Stimulated activated CD4-positive, alpha-beta T cell treated with anti-CD3 and anti-CD28 coated beads, TNF-alpha, amount 100 ng/mL, for 48 hours (primary cell): ENCODE measurements at regions not wholly inside any gene's neighbourhood (a gene's known extent, or its start where the extent isn't known, plus 50 kb on each side); places are given as distances from the start of the nearest gene placed in this dataset.
A peak's percentile ranks its signal among the peaks of the same experiment; 100 is the strongest.

Source experiments
- DNase-seq, 3 donors: peaks; one replicate each; pipeline ENCODE4 v3.0.0-alpha.2; 2020; ENCODE audit warnings: low read depth in 3 of 3

DNA sequence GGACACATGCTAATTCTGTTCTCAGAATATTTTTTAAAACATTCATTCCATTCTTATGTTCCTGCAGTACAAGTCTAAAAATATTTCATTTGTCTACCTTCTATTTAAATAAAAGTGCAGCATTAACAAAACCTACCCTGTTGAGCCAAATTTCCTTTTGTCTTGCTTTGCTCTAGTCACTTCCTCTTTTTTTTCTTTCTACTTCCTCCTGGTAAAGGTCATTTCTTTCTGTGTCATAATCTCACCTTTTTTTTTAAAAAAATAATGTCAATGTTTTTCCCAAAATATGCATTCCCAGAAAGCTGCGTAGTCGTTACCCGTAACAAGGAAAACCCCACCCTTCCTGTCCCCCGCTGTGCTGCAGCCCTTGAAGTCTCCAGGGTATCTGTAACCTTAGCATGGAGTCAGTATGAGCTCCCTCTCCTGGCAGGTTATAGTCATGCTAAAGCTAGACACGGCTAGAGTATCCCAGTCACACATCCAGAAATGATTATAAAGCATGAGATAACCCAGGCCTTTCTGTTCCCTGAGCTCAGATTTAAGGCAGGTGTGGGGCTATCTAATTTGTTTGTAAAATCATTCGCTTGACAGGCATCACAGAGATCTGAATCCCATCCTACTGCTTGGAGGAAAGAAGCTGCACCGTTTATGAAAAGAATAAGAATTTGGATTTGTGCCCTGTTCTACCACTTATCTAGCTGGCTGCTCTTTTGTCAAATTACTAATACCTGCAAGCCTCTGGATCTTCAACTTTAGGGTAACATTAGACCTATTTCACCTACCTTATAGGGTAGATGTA, 51.1 kb upstream of the EED start:
- DNase-seq: peak; percentile 32 to 65 (median 53)

DNA sequence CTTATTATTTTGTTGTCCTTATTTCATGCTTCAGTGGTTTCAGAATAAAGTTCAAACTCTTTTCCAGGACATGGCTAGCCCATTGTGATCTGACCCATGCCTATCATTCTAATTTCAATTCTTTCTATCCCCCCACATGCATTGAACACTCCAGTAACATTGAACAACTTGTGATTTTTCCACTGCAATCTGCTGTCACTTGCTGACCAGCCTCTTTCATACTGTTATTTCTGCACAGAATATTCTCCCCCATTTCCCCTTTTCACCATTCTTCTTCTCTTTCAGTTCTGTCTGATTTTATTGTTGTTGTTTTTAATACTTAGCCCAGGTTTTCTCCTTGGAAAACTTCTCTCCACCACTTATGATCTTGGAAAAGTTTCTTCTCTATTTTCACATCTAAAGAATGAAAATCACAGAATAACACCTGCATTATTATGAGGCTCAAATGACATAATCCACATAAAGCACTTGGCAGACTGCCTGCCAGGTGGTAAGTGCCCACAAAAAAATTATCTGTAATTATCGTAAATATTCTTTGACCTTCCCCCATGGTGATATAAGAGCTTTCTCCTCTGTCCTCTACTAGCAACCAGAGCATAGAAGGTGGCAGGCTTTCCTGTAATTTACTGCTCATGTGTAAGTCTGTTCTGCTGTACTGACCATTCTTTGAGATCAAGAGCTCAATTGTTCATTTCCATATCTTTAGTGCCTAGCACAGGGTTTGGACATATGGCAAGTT, 51.9 kb upstream of the EED start:
- DNase-seq: no peak

DNA sequence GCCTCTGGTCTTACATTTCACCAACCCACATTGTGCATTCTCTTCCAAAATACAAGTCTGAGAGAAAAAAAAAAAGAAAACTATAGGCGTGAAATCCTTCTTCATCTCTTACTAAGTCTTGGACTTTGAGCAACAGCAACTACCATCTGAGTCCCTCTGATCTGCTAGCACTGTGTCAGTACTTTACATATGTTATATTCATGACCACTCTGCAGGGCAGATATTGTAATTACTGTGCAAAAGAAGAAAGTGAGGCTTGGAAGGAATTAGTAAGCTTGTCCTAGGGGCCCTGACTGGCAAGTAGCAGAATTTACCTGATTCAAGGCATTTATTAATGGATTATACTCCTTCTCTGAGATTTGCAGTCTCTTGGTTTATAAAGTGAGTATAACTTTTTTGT, 52.7 kb upstream of the EED start:
- no peak for DNase-seq

DNA sequence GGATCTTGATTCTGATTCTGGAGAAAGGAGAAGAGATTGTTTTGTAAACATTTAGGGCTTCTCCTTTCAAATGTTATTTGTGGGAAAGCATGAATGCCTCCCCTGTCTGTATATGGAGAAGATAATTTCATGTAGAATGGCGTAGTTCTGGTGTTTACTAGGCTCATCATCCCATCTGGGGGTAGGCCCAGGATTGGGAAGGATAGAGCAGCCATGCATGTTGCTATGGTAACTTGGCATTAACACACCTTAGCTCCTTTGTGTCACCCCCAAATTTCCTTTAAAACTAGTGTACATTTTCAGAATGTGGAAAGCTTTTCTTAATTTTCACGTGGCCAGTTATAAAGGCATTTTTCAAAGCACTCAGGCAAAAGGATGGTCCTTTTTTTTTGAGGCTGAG, 57.5 kb upstream of the EED start:
- no peak for DNase-seq

DNA sequence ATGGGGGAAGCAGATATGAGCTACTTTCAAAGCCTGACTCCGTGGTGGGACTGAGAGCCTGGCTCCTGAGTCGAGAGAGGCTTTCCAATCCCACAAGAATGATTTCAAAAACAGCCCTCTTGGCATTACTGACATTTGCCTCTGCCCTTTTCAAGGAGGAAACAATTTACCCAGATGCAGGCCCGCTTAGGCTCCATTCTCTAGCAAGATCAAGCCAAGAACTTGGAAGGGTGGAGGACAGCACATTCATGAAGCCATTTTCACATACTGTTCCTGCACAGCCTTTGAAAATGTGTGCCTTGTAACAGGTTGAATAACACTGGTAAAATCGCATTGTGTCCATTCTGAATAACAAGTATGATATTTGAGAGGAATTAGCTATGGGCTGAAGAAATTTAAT, 58.2 kb upstream of the EED start:
- no peak for DNase-seq

DNA sequence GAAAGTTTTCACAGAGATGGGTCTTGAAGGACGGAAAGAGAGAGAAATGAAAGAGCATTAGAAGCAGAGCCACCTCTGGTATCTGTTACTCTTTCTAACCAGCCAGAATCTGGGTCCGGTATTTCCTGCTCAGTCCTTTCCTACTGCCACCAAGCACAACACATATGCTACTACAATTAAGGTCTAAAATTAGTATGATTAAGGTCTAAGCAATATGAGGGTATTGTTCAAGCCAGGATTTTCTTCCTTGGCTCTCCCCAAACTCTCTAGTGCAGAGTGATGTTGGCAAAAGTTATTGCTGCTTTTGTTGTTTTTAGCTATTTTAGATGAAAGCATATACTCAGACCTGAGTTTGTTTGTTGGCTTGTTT, 59.2 kb upstream of the EED start:
- no peak for DNase-seq

DNA sequence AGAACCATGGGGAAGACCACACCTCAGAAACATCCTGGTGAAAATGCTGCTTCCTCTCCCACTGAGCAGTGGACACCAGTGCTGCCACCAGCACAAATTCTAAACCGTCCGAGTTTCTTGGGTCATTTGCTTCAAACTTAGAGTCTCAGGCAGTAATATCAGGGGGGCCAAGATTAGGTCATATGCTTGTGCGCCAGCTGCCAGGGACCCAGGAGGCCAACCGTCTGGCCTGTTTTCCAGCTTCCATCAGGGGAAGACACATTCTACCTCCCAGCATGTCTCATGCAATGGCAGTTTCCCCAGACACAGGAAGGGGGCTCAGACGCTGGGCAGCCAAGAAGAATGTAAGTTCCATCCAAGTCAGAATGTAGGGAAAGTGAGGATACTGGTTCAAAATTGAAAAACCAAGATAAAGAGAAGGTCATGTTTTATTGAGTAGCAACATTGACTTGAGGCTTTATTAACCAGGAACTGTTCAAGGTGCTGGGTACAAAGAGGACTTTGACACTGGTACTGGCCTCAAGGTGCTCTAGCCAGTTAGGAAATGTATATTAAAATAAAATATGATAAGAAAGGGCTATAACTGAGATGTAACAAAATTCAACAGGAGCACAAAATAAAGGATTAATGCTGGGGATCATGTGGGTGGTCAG, 59.7 kb upstream of the EED start:
- DNase-seq: no peak

DNA sequence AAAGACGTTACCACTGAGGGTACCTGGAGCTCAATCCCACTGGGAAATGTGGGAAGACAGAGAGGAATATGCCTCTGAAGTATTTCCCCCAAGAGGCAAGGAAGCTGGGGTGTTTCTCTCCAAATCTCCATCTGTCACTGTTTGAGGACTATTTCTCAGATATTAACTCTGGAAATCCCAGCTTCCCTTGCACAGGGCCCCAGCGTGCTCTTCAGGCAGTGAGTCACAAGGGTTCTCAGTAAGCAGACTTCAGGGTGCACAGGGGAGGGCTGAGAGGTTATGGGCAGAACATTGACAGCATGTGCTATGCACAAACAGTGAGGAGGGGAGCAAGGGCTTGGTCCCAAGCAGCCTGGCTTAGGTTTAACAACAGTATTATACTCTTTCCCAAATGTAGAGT, 60.9 kb upstream of the EED start:
- peak in 2 of 3 donors; percentile 40 to 43 for DNase-seq

DNA sequence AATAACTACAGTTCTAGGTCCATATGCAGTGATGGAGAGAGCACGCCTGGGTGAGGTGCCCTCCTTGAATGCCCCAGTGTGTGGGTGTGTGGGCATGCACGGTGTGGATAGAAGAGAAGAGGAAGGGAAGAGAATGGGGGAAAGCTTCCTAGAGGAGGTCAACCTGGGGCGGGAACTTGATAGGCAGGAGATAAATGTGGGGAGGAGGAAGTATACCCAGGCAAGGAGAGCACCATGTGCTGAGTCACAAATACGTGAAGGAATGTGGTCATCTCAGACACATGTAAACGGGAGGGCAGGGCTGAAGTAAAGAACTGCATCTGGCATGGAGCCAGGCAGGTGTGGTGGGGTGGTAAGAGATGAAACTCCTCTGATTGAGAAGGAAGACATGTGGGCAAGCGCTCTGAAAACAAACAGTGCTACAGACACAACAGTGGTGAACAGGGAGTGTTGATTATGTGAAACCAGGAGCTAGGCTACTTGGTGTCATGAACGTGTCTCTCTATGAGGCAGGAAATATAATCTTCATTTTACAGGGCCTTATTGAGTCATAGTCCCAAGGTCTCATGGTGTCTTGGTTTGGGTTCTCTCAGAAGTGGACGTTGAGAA, 61.5 kb upstream of the EED start:
- DNase-seq: peak; percentile 58 to 75 (median 72)

DNA sequence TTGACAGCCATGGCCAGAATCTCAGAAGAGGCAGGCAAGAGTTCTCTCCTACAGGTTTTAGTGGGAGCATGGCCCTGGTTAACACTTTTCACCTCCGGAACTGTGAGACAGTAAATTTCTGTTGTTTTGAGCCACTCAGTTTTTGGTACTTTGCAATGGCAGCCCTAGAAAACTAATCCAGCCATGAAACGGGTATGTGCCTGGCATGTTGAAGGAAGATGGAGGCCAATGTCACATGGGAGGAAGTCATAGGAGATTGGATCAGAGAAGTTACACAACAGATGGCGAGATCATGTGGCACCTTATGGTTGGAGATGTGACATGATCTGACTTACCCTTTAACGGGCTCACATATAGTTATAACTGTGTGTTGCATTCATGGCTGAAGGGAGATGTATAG, 63.2 kb upstream of the EED start:
- DNase-seq: no peak

DNA sequence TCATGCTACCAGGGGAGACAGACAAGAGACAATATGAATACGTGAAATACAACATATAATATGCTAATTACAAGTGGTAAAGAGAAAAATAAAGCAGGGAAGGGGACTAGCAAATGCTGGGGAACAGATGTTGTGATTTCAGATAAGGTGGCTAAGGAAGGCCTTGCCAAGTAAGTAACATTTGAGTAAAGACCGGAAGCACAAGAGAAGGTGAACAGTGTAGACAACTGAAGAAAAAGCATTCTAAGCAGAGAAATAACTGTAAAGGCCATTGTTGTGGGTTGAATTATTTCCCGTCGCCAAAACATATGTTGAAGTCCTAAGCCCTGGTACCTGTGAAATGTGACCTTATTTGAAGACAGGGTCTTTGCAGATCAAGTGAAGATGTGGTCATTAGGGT, 63.7 kb upstream of the EED start:
- DNase-seq: no peak

DNA sequence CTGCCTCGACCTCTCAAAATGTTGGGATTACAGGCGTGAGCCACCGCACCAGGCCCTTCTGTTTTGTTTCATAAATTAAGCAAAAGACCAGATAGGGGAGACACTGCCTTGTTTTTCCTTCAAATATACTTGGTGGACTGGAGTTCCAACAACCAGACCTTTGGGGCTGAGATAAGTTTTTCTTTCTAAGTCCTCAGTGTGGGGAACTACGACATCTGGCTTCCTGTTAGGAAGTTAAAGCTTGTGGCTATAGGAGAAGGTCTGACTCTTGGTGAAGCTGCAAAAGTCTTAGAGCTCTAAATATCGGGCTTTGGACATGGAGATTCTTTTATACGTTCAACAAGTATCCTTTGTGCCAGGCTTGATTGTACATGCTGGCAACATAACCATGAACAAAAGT, 64.1 kb upstream of the EED start:
- no peak for DNase-seq

DNA sequence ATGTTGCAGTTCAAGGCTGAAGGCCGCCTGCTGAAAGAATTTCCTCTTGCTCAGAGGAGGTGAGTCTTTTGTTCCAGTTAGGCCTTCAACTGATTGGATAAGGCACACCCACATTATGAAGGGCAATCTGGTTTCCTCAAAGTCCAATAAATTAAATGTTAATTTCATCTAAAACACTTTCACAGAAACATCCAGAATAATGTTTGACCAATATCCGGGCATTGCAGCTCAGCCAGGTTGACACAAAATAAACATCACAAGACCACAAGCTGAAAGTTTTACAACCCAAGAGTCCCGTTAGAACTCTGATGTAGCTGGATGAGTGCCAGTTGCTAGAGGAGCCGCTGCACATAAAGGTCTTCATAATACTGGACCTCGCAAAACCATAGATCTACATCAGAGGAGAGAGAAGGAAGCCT, 64.9 kb upstream of the EED start:
- no peak for DNase-seq

DNA sequence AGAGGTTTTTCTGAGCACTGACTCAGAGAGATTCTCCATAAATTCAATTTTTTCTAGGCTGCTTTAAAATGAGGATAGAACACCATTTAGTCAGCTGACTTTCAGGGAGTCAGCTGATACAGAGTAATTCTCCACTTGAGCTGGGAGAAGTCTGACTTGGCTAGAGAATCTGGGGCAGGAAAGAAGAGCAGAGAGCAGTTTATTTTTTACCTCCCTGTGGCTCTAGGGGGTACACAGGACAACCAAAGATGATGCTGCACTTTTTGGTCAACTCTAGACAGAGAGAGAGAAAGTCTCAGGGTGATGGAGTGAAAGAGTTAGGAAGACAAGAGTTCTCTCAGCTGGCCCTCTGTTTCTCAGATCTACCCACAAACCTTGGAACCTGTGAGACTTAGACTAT, 67.3 kb upstream of the EED start:
- no peak for DNase-seq

DNA sequence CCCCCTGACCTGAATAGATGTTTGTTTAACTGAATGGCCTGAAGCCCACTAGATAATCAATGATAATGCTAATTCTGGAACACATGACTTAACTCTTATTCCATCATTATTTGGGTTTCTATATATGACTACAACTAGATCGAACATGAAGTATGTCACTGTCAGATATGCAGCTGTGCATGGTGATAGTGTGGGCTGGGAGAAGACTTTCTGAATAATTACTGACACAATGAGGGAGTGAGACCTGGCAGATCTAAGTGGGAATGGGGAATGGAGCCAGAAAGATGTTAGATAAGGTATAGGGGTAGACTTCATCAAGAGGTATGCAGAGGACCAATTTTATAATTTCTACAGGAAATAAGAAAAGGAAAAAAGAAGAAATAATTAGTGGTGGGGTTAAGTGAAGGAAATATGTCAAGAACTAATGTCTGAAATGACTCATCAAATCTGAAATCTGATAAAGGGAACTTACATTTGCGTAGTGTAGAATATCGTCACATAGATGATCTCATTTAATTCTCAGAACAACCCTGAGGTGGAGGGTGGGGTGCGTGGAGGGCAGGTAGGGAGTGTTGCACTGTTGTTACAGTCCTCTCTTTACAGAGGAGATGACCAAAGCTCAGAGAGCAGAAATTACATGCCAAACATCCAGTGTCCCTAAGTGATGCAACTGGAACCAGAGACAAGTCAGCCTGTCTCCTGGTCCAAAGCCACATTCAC, 68.2 kb upstream of the EED start:
- peak in 2 of 3 donors; percentile 47 to 51 for DNase-seq

DNA sequence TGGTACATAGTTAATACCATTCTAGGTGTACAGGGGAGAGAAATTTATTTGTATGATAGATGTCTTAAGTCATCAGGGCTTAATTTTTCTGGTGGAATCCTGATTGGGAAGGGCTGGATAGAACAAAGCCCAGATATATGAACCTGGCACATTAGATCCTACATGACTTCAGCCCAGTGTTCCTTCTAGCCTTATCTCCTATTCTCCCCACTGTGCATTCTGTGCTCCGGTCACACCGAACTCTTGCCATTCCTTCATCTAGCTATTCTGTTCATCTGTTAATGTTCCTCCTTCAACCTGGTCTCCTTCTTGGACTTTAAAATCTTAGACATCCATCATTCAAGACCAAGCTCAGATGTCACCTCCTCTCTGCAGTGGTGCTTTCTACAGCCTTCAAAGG, 68.9 kb upstream of the EED start:
- no peak for DNase-seq

DNA sequence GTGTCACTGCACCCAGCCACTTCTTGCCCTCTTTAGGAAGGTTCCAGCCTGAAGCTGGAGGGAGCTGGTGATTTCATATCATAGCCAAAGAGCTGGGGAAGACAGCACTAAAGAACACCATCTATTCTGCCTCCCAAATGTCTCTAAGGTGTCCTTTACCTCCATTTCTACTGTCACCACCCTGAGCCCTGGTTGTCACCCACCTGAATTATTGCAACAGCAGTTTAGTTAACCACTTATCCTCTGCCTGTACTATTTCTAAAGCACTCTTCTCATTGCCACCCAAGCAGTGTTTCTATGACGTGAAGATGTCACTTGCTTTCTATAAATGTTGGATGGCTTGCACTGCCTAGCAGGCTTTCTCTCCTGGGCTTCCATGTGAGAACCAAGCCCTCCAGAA, 69.4 kb upstream of the EED start:
- no peak for DNase-seq

DNA sequence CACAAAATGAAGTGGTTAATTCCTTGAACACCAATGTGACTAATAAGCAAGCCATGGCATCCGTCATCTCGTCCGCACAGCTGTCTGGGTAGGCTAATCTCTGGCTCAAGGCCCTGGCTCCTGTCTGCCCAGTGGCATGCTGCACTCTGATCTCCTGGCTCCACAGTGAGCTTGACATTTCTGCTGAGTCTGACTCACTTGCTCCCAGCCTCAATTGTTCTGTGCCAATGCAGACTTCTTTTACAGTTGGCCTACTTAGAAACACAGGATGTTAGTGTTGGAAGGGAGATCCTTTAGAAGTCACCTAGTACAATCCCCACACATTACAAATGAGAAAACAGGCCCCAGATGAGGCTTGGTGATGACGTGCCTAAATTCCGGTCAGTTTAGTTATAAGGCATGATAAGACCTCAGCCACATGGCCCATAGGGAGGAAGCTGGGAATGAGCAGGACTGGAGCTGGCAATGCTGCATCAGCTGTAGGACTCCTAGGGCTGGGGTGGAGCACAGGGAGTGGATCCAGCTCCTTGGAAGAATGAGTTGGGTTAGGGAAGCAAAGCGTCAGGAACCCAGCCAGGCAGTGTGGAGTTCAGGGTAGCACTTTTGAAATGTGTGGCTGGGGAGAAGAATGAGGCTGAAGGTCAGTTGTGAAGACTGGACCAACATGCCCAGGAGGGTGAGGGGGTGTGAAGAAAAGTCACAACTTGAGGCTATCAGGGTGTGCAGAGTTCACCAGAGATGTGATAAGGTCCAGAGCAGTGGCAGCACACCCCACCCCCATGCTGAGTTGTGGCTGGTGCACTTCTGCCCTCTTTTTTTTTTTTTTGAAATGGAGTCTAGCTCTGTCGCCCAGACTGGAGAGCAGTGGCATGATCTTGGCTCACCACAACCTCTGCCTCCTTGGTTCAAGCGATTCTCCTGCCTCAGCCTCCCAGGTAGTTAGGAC, 70.2 kb upstream of the EED start:
- DNase-seq: no peak

DNA sequence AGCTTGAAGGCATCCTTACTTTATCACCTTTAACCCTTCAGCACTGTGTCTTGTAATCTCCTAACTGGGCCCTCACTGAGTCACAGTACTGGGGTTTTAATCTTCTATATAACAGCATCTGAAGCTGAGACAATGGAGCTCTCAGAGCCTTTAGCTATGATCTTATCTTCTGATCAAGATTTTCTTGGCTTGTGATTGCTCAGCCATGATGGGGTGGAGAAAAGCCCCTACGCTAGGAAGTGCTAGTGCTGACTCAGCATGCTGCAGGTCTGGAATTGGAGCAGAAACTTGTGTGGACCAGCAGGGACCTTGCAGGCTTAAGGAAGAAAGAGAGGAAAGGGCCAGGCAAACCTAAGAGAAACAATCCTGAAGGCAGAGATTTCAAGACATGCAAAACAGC, 71.7 kb upstream of the EED start:
- DNase-seq: no peak

DNA sequence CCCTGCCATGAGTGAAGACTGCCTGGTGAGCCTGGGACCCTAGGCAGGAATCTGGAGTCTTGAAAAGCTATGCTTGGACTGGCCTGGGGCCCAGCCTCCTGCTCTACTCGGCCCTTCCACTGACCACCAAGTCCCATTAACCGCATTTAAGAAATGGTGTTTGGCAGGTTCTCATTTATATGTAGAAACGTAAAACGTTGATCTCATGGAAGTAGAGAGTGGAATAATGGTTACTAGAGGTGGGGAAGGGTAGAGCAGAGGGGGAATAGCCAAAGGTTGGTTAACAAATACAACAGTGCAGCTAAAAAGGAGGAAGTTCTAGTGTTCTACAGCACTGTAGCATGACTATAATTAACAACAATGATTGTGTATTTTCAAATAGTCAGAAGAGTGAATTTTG, 72.9 kb upstream of the EED start:
- no peak for DNase-seq
